DND-41 (cell line): ENCODE measurements at regions not wholly inside any gene's neighbourhood (a gene's known extent, or its start where the extent isn't known, plus 50 kb on each side); places are given as distances from the start of the nearest gene placed in this dataset.

Experiments used
- EZH2 ChIP-seq: IDR thresholded peaks from 3 replicates; pipeline ENCODE4 v1.6.1; 2012; ENCODE audit warnings: borderline replicate concordance, low read depth, mild to moderate bottlenecking, moderate library complexity, low read length, inconsistent platforms; ENCODE audit not compliant: severe bottlenecking
- TF ChIP-seq, protein P1 (sequence below): IDR thresholded peaks from 2 replicates; pipeline ENCODE4 v1.5.1; 2012; ENCODE audit warnings: borderline replicate concordance, low read length, moderate library complexity, mild to moderate bottlenecking; ENCODE audit not compliant: poor library complexity, severe bottlenecking; ENCODE audit errors: extremely low read depth

DNA sequence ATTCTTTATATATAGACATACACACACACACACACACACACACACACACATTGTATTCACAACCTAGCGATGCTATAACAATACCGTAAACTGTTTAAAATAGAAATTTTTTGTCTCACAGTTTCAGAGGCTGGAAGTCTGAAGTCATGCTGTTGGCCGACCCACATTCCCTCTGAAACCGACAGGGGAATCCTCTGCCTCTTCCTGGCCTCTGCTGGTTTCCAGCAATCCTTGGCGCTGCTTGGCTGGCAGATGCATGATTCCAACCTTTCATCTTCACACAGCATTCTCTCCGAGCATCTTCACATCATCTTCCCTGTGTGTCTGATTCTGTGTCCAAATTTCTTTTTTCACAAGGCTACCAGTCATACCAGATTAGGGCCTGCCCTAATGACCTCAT is 94.8 kb downstream of the CCDC71L start:
- TF ChIP-seq, protein P1, sequence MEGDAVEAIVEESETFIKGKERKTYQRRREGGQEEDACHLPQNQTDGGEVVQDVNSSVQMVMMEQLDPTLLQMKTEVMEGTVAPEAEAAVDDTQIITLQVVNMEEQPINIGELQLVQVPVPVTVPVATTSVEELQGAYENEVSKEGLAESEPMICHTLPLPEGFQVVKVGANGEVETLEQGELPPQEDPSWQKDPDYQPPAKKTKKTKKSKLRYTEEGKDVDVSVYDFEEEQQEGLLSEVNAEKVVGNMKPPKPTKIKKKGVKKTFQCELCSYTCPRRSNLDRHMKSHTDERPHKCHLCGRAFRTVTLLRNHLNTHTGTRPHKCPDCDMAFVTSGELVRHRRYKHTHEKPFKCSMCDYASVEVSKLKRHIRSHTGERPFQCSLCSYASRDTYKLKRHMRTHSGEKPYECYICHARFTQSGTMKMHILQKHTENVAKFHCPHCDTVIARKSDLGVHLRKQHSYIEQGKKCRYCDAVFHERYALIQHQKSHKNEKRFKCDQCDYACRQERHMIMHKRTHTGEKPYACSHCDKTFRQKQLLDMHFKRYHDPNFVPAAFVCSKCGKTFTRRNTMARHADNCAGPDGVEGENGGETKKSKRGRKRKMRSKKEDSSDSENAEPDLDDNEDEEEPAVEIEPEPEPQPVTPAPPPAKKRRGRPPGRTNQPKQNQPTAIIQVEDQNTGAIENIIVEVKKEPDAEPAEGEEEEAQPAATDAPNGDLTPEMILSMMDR, result no peak
- TF ChIP-seq EZH2, result no peak
